ENCODE measurements at regions not wholly inside any gene's neighbourhood (a gene's known extent, or its start where the extent isn't known, plus 50 kb on each side); places are given as distances from the start of the nearest gene placed in this dataset.

- no peak for TF ChIP-seq CTCF (conservative IDR thresholded peaks at IDR 0.05; ENCODE audit: low read depth, low read length)
- TF ChIP-seq EZH2 (IDR thresholded peaks at IDR 0.05; ENCODE audit: borderline replicate concordance, low read depth, low read length, poor library complexity, severe bottlenecking) = no peak
Observed at GRCh38 chr10:36748128-36748871, 377.1 kb upstream of the ANKRD30A start.

All from A673 (cell line).